ENCODE measurements at regions not wholly inside any gene's neighbourhood (a gene's known extent, or its start where the extent isn't known, plus 50 kb on each side); places are given as distances from the start of the nearest gene placed in this dataset.

DNA sequence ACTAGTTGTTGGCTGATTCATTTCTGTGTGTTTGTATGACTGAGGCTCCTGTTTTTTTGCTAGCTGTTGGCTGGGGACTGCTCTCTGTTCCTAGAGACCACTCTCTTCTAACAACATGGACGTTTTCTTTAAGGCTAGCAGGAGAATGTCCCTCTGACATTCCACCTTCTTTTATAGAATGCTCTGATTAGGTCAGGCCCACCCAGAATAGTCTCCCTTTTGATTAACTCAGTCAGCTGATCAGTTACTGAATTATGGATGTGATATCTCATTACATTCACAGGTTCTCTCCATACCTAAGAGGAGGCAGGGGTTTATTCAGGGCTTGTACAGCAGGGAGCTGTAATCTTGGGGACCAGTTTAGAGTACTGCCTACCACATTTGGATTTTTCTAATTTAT lies 175.6 kb upstream of the RHOBTB1 start:
- TF ChIP-seq CTCF (IDR thresholded peaks at IDR 0.05), result no peak
- no peak for TF ChIP-seq POLR2A (IDR thresholded peaks at IDR 0.05)

Measured in right lobe of liver (tissue), 4 donors.